ENCODE measurements at regions not wholly inside any gene's neighbourhood (a gene's known extent, or its start where the extent isn't known, plus 50 kb on each side); places are given as distances from the start of the nearest gene placed in this dataset.

GRCh38 chr9:129520082-129520481, 100.8 kb downstream of the C9orf50 start:
- DNase-seq (ENCODE audit: low spot score) = no peak
- Histone ChIP-seq H3K4me1 (ENCODE audit: insufficient read depth, low read length, poor library complexity, severe bottlenecking) (peaks cover 12% of the 10 kb centered on the region), H3K27me3 (replicated peaks; ENCODE audit: insufficient read depth, low read depth, low read length, poor library complexity) (no peaks in the 10 kb centered on the region), H3K36me3 (ENCODE audit: insufficient read depth, low read length, poor library complexity, severe bottlenecking) (no peaks in the 10 kb centered on the region), H3K27ac (ENCODE audit: low read depth, low read length, poor library complexity, severe bottlenecking) (no peak overlapping the region), H3K9me3 (ENCODE audit: low read depth, low read length, poor library complexity, severe bottlenecking) (peaks cover 5% of the 10 kb centered on the region), H3K4me3 (ENCODE audit: low read depth, low read length, poor library complexity, severe bottlenecking) (no peak overlapping the region)
- intact Hi-C loops (cut with micrococcal nuclease; ENCODE audit: unreplicated experiment) = no loop called here
- no TSS peak for BruUV-seq (replicated peaks)
- POLR2A ChIA-PET (ENCODE audit: low non-redundant PET) = no interaction called here
- TF ChIP-seq EZH2 (IDR thresholded peaks at IDR 0.05; ENCODE audit: borderline replicate concordance, low read depth, low read length, poor library complexity, severe bottlenecking) (no peak), CTCF (conservative IDR thresholded peaks at IDR 0.05; ENCODE audit: low read depth, low read length) (no peak)
- CTCF ChIA-PET = no interaction called here

- Histone ChIP-seq H3K36me3 (ENCODE audit: insufficient read depth, low read length, poor library complexity, severe bottlenecking) (no peaks in the 10 kb centered on the region), H3K4me3 (ENCODE audit: low read depth, low read length, poor library complexity, severe bottlenecking) (no peak overlapping the region), H3K27me3 (replicated peaks; ENCODE audit: insufficient read depth, low read depth, low read length, poor library complexity) (no peaks in the 10 kb centered on the region), H3K9me3 (ENCODE audit: low read depth, low read length, poor library complexity, severe bottlenecking) (peaks cover 24% of the 10 kb centered on the region), H3K27ac (ENCODE audit: low read depth, low read length, poor library complexity, severe bottlenecking) (no peak overlapping the region), H3K4me1 (ENCODE audit: insufficient read depth, low read length, poor library complexity, severe bottlenecking) (no peaks in the 10 kb centered on the region)
- DNase-seq (ENCODE audit: low spot score) = no peak
- ChIA-PET CTCF (no interaction called here), POLR2A (ENCODE audit: low non-redundant PET) (no interaction called here)
- intact Hi-C loops (cut with micrococcal nuclease; ENCODE audit: unreplicated experiment) = no loop called here
- TF ChIP-seq CTCF (conservative IDR thresholded peaks at IDR 0.05; ENCODE audit: low read depth, low read length) = no peak
- TF ChIP-seq EZH2 (IDR thresholded peaks at IDR 0.05; ENCODE audit: borderline replicate concordance, low read depth, low read length, poor library complexity, severe bottlenecking) = no peak
- BruUV-seq (replicated peaks) = no TSS peak
These were observed 102.8 kb downstream of the C9orf50 start for GRCh38 chr9:129518074-129518473.

GRCh38 chr9:129517006-129517405, 103.9 kb downstream of the C9orf50 start:
- CTCF ChIA-PET = no interaction called here
- no peak overlapping the region for H3K4me3 ChIP-seq (ENCODE audit: low read depth, low read length, poor library complexity, severe bottlenecking)
- H3K4me1 ChIP-seq (ENCODE audit: insufficient read depth, low read length, poor library complexity, severe bottlenecking) = no peaks in the 10 kb centered on the region
- POLR2A ChIA-PET (ENCODE audit: low non-redundant PET) = no interaction called here
- DNase-seq (ENCODE audit: low spot score) = no peak
- intact Hi-C loops (cut with micrococcal nuclease; ENCODE audit: unreplicated experiment) = no loop called here
- H3K27me3 ChIP-seq (replicated peaks; ENCODE audit: insufficient read depth, low read depth, low read length, poor library complexity) = no peaks in the 10 kb centered on the region
- peaks cover 28% of the 10 kb centered on the region for H3K9me3 ChIP-seq (ENCODE audit: low read depth, low read length, poor library complexity, severe bottlenecking)
- no peak for TF ChIP-seq CTCF (conservative IDR thresholded peaks at IDR 0.05; ENCODE audit: low read depth, low read length)
- TF ChIP-seq EZH2 (IDR thresholded peaks at IDR 0.05; ENCODE audit: borderline replicate concordance, low read depth, low read length, poor library complexity, severe bottlenecking) = no peak
- no peak overlapping the region for H3K27ac ChIP-seq (ENCODE audit: low read depth, low read length, poor library complexity, severe bottlenecking)
- no peaks in the 10 kb centered on the region for H3K36me3 ChIP-seq (ENCODE audit: insufficient read depth, low read length, poor library complexity, severe bottlenecking)
- BruUV-seq (replicated peaks) = no TSS peak
